ENCODE measurements at regions not wholly inside any gene's neighbourhood (a gene's known extent, or its start where the extent isn't known, plus 50 kb on each side); places are given as distances from the start of the nearest gene placed in this dataset.

DNA sequence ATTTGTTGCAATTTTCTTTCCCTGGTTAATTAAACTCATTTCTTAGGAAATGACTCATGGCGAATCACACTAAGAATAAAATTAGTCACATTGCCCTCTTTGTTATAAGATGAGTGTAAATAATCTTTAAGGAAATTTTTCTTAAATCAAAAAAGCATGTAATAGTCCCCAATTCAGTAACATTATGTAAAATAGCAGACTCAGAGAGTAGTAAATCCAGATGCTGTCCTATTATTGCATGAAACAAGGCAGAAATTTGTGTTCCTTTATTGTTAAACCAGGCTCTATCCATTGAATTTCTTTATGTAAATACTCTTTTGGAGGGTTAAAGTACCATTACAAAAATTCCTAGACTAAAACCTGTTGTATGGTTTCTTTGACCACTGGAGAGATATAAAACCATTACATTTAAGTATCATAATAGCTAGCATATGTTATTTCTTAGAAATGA, 154.5 kb upstream of the C1orf87 start:
- DNase-seq, result no peak

DNA sequence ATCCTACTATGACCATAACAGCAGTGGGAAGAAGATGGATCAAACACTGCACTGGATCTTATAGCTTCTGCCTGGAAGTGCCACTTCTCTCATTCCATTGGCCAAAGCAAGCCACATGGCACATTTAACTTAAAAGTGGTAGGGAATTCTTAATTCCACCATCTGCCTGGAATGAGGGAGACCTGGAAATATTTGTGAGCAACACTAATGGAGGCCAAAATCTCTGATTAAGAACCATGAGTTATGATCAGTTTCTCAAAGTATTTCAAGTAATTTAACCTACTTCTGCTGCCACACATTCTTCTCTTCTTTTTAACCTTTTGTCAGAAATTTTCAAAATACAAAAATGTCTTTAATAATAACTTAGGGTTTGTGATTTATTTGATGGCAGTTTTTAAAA, 154.0 kb upstream of the C1orf87 start:
- DNase-seq, result no peak

GRCh38 chr1:60225486-60225885, 151.9 kb upstream of the C1orf87 start:
- DNase-seq, result no peak

GRCh38 chr1:60224523-60224922, 151.0 kb upstream of the C1orf87 start:
- no peak for DNase-seq

DNA sequence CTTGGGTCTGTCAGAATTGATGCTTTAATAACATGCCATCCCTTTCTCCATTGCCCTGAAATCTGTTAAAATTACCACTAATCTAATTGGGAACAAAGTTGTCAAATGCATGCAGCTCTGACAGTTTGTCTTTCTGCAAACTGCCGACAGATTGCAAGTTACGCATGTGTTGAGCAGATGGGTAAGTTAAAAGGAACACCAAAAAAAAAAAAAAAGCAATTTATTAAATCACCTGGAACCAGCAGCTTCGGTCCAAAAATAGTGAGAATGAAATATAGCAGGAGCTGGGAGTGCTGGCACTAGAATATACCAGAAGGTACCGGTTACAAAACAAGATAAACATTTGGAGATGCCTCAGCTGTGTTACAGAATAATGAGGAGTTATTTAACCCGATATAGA, 149.6 kb upstream of the C1orf87 start:
- no peak for DNase-seq

GRCh38 chr1:60222360-60223115, 149.0 kb upstream of the C1orf87 start:
- no peak for DNase-seq

DNA sequence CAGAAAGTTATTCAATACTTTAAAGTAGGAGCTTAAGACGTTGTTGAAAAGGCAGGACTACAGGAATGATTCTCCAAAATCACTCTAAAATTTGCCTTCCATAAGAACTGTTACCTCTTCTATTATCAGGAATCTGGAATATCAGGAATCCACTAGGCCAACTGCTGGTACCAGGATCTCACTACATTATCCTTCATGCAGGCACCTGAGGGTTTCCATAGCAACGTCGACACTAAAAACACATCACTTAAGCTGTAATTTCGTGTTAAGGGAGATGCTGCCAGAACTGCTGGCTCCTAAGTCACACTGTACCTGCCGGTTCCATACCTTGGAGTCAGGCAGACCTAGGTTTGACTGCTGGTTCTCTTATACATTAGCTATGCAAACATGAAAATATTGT, 139.7 kb upstream of the C1orf87 start:
- DNase-seq, result no peak

DNA sequence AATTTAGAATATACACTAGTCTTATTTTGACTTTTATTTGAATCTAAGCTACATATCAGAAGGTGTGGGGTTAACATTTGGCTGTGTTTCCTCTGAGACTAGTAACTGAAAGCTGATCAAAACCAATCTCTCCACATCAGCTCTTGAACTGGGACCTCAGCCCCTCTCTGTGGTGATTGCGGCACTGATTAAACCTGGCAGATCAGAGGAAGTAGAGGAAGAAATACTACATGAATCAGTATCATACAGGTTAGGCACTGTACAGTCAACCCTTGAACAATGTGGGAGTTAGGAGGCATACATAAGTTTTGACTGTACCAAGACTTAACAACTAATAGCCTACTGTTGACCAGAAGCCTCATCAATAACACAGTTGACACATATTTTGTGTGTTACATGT, 122.5 kb upstream of the C1orf87 start:
- DNase-seq, result no peak

GRCh38 chr1:60185684-60186083, 112.1 kb upstream of the C1orf87 start:
- DNase-seq, result no peak

- no peak for DNase-seq
Observed at GRCh38 chr1:60184521-60184920, 111.0 kb upstream of the C1orf87 start.

DNA sequence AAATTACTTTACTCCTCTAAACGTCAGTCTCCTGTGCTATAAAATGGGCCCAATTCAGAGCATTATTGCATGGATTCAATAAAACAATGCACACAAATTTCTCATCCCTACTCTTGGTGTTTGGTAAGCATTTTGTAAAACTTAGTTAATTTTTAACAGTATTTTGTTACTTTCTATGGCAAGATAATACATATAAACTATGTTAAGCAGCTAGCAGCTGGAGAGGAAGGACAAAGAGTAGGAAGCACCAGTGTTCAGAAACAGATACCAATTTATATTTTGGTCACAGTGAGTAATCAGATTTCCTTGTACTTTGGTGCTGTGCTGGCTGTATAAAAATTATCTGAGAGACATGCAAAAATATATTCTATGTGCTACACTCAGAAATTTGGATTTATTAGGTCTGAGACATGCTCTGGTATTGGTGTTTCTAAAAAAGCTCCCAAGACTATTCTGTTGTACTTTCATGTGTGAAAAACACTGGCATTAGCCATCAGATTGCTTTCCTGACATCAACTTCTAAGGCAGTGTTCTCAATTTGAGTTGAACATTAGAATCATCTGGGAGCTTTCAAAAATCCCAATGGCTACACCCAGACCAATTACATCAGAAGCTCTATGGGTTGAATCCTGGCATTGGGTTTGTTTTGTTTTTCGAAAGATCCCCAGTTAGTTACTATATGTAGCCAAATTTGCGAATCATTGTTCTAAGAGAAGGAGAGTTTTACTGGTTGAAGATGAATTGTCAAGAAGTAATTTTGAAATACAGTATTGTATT, 100.3 kb upstream of the C1orf87 start:
- no peak for DNase-seq

DNA sequence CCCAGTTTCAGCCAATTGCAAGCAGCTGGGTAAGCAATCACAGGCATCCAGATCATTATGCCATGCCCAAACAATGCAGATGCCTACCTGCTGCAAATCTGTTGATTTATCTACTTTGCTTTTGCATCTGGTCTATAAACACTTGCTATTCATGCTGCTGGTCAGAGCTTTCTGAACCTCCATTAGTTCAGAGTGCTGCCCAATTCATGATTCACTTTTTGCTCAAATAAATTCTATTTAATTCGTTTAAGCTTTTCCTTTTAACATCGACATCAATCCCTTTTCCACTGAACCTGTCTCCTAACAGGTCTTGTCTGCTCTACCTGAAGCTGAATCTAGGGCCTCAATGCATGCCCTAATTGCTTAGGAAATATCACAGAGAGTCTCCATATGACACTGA, 99.4 kb upstream of the C1orf87 start:
- DNase-seq, result no peak

- no peak for DNase-seq
Observed at GRCh38 chr1:60171801-60172200, 98.2 kb upstream of the C1orf87 start.

- no peak for DNase-seq
Observed at GRCh38 chr1:60170709-60171108, 97.1 kb upstream of the C1orf87 start.

DNA sequence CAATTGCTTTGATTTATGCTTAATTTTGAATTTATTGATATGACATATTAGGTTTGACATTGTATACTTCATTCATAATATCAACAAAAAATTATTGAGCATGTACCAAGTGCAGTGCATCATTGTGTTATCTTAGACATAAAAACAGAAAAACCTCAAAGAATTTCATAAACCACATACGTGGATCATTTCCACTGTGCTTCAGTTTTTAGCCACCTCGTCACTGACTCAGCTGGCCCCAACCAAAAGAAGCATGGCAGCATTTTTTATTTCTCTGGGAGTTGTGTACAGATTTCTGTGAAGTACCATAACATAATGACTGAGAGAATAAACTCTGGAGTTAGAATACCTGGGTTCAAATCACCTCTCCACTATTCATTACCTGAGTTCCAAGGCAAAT, 95.6 kb upstream of the C1orf87 start:
- no peak for DNase-seq

DNA sequence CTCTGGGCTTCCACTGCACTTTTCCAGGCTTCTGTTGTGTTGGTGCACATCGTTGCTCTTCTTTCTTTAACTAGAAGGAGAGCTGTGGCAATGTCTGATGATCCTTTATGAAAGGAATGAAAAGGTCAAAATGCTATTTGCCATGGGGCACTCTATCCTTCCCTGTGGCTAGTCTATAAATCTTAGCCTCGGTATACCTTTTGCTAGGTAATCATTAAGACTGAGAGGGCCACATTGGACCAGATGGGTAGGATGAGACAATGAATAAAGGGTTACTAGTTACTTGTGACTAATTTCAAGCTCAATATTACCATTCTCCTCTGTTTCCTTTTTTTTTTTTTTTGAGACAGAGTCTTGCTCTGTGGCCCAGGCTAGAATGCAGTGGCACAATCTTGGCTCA, 89.4 kb upstream of the C1orf87 start:
- DNase-seq, result no peak

- no peak for DNase-seq
Observed at GRCh38 chr1:60160141-60160540, 86.6 kb upstream of the C1orf87 start.

GRCh38 chr1:60156371-60156770, 82.8 kb upstream of the C1orf87 start:
- no peak for DNase-seq

- no peak for DNase-seq
Observed at GRCh38 chr1:60153961-60154360, 80.4 kb upstream of the C1orf87 start.

DNA sequence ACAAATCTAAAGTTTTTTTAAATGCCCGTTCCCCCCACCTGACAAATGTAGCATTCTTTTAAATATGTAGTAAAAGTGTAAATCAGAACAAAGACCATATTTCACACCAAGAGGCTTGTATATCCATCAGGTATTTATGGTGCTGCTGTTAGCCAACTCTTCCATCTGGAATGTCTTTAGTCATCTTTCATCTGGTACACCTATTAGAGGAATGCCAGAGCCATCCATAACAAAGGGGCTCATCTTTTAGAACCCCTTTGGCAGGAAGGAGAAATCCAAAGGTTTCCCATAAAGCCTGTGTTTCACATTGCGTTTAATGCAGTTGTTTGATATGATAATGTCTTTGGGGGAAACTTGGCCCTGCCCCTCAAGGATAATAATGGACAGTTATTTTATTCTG, 79.3 kb upstream of the C1orf87 start:
- DNase-seq, result no peak

DNA sequence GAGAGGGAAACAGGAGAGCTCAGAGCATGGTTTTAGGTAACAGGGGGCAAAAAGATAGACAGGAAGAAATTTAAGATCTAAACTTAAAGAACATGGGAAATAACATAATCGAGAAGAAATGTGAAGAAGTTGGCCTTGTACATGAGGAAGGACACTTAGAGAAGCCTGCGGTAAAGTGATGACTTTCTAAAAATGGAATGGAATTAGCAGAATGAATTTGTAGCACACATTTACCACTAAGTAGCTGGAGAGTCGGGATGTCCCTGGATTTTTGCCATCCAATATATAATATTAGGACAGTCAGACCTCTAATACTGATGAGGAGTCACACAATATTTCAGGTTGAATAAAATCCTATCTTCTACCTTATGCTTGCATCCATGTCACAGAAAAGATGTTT, 77.7 kb upstream of the C1orf87 start:
- DNase-seq, result no peak

GRCh38 chr1:60149251-60149650, 75.7 kb upstream of the C1orf87 start:
- no peak for DNase-seq

DNA sequence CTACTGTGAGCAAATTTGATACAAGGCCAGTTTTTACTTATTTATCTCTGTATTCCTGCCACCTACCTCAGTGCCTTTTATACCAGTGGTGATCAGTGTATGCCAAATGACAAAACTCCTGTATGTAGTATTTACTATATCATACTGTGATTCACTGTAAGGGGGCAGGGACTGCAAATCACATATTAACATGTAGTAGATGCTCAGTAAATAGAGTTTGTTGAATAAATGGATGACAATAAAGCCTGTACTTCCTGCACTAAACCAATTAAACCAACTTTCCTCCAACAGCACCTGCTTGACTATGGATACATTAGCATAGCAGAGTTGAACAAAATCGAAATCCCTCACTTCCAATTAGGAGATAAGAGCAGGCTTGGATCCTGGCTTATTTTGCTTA, 73.3 kb upstream of the C1orf87 start:
- no peak for DNase-seq

DNA sequence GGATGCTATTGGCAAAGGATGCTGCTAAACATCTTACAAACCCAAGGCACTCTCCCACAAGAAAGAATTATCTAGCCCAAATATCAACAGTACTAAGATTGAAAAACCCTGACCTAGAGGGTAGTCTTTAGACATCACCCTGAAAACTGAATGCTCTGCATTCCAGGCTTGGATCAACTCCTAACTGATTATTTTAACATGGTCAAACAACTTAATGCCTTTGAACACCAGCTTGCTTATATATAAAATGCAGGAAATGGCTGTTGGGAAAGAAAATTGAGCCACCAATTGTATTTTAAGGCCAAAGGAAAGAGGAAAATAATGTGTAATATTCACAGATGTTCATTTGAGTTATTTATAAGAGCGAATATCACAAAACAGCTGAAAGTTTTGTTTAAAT, 72.2 kb upstream of the C1orf87 start:
- no peak for DNase-seq

DNA sequence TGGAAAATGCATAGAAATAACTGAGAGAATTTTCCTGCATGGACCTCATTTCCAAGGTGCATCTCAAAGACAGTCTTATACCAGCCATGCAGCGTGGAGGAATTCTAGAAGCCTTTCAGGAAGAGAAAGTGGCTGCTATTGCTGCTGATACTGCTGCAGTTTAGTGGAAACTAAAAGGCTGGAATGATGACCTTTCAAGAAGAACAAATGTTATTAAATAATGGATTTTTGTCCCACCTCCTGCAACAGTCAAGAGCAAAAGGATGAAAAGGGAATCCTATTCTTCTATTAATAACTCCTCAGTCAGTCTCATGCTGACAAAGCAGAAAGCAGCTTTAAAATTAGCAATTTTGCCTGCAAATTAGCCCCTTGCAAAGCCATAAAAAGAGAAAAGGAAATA, 68.2 kb upstream of the C1orf87 start:
- no peak for DNase-seq
